ENCODE measurements at regions not wholly inside any gene's neighbourhood (a gene's known extent, or its start where the extent isn't known, plus 50 kb on each side); places are given as distances from the start of the nearest gene placed in this dataset.

DNA sequence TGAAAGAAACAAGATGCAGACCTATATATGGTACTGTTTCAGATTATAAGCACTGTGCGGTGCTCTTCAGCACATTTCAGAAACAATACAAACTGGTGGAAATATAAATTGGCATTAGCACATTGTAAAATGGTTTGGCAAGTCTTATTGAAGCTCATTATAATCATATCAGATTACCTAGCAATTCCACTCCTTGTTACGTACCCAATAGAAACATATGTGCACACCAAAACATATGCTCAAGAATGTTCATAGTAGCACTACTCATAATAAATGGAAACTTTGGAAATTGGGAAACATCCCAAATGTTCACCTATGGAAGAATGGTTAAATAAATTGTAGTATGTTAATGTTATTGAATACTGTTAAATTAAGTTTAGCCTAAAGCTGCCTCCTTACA is 54.9 kb upstream of the PLEKHG1 start:
- no peak for DNase-seq (ENCODE audit: low read depth)
- H3K4me3 ChIP-seq (ENCODE audit: low read depth, low read length), result no peak overlapping the region
- TF ChIP-seq, protein P1, sequence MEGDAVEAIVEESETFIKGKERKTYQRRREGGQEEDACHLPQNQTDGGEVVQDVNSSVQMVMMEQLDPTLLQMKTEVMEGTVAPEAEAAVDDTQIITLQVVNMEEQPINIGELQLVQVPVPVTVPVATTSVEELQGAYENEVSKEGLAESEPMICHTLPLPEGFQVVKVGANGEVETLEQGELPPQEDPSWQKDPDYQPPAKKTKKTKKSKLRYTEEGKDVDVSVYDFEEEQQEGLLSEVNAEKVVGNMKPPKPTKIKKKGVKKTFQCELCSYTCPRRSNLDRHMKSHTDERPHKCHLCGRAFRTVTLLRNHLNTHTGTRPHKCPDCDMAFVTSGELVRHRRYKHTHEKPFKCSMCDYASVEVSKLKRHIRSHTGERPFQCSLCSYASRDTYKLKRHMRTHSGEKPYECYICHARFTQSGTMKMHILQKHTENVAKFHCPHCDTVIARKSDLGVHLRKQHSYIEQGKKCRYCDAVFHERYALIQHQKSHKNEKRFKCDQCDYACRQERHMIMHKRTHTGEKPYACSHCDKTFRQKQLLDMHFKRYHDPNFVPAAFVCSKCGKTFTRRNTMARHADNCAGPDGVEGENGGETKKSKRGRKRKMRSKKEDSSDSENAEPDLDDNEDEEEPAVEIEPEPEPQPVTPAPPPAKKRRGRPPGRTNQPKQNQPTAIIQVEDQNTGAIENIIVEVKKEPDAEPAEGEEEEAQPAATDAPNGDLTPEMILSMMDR (conservative IDR thresholded peaks at IDR 0.05; ENCODE audit: low read depth, low read length), result no peak

DNA sequence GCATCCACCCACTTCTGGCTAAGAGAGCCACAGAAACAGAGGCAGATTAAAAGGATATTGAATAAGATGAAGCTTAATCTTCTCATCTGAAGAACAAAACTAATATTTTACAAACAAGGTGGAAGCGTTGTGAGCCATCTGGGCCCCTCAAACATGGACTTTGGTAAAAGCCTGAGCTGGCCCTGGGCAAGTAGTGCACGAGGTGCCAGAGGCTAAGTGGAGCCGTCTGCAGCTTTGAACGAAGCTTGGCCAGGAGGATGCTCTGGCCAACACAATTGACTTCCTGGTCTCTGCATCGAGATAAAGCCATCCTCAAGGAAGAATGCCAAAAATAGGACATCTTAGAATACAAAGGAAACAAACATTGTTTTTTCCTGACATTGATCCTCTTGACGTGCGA is 53.2 kb upstream of the PLEKHG1 start:
- TF ChIP-seq, protein P1 (conservative IDR thresholded peaks at IDR 0.05; ENCODE audit: low read depth, low read length), result no peak
- DNase-seq (ENCODE audit: low read depth), result no peak
- H3K4me3 ChIP-seq (ENCODE audit: low read depth, low read length), result no peak overlapping the region

DNA sequence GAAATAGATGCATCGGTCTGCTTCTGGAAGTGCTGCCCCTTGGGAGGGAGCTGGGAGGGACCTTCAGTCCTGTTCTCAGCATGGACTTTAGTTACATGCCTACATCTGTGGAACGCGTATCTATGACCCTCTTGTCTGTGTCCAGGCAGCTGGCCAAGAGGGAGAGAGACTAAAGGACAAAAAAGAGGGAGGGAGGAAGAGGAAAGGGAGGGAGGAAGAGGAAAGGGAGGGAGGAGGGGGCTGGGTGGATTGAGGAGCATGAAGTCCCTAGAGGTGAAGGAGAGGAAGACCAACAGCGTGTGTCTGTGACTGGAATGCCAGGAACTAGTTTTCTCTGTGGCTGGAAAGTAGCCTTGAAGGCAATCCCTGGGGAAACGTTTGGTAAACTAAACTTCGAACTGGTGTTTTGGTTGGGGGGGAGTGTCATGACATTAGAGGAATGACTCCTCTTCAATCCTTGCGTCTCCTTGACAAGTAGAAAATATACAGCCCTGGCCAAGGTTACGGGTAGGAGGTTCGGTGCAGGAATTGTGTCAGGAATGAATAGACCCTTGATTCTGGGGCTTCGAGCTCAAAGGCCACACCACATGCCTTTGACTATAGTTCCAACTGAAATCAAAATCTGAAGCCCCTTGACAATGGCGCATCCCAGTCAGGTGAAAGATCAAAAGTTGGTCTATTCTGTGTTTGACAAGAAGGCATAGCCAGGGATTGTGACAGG is 52.0 kb upstream of the PLEKHG1 start:
- TF ChIP-seq, protein P1 (conservative IDR thresholded peaks at IDR 0.05; ENCODE audit: low read depth, low read length), result no peak
- no peak overlapping the region for H3K4me3 ChIP-seq (ENCODE audit: low read depth, low read length)
- no peak for DNase-seq (ENCODE audit: low read depth)

DNA sequence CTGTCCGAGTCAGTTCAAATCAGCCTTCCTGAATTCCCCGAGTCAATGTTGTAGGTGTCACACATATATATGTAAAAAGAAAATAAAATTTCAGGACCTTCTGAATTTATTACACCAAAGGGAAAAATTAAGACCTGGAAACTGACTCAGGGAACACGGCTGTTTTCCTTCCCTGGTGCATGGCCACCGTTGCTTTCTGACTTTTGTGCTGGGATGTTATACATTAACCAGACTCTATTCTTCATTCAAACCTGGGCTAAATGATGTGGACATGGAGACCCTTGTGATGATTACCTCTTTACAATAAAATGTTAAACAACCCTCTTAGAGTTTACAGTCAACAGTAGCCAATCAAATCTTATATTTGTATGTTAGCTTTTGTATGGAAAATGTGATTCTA is 51.4 kb upstream of the PLEKHG1 start:
- no peak overlapping the region for H3K4me3 ChIP-seq (ENCODE audit: low read depth, low read length)
- no peak for DNase-seq (ENCODE audit: low read depth)
- TF ChIP-seq, protein P1 (conservative IDR thresholded peaks at IDR 0.05; ENCODE audit: low read depth, low read length), result no peak

DNA sequence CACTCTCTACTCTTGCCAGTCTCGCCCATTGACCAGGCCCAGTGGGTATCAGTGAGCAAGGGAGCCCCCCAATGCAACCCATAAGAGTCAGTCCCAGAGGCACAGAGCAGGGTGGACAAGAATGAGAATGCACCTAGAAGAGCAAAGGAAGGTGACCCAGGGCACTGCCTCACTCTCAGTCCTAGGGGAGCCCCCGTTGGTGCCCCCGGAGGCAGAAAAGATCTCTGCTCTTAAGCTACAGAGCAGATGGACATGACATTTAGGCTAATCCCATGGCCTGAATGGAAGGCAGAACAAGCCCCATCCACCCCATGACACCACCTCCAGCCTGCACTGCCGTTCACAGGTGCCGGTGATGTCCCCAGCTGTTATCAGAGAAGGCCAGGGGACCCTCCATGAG is 50.7 kb upstream of the PLEKHG1 start:
- TF ChIP-seq, protein P1 (conservative IDR thresholded peaks at IDR 0.05; ENCODE audit: low read depth, low read length), result no peak
- no peak overlapping the region for H3K4me3 ChIP-seq (ENCODE audit: low read depth, low read length)
- DNase-seq (ENCODE audit: low read depth), result no peak

DNA sequence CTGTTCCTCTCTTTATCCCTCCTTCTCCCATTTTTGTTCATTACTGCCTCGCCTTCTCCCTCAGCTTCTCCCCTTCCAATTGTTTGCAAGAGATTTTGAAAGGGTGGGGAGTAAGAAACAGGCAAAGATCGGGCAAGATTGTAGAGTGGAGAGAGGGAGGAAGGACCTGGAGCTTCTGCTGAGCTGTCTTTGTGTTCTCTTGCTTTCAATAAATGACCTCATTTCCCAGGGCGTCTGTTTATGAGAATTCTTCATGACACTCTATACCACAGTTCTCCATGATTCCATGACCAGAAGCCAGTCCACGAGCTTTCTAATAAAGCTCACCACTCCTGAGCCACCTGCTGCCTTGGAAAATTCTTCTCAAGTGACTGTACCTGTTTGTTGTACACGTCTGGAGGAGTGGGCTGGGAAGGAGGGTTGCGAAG is 50.0 kb upstream of the PLEKHG1 start:
- TF ChIP-seq, protein P1 (conservative IDR thresholded peaks at IDR 0.05; ENCODE audit: low read depth, low read length), result no peak
- DNase-seq (ENCODE audit: low read depth), result no peak
- H3K4me3 ChIP-seq (ENCODE audit: low read depth, low read length), result no peak overlapping the region

All from epithelial cell of proximal tubule (primary cell).